ENCODE measurements at regions not wholly inside any gene's neighbourhood (a gene's known extent, or its start where the extent isn't known, plus 50 kb on each side); places are given as distances from the start of the nearest gene placed in this dataset.

DNA sequence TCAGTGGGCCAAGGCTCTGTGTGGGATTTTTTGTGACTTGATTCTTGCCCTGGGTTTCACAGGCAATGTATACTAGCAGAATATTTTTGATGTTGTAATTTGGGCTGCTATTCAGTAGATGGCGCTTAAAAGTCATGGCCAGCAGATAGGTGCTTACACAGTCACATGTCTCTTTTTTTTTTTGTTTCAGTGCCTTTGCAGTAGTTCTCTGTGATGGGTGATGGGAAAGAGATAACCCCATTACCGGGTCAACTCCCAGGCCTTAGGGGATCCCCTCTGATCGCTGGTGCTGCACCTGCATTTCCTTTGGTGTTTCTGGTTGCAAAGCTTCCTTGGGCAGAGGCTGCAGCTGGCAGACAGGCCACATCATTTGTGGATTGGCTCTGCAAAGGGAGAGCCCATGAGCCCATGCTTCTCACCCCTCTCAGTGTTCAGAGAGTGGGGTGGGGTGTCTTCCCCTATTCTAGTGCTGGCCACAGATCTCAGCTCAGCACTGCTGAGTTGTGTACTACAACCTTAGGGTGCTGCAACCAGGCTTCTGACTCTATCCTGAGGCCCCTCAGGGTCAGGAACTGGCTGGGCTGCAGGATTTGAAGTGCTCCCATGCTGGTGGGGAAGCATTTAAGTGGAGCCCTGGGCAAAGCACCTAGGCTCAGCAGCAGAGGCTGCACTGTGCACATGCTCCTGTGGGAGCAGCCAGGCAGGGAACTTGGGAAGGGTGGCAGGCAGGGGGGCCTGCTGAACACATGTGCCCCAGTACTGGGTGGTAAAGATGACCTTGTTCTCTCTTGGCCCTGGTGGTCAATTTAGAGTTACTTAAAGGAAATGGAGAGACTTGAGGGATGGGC, 219.8 kb upstream of the SPHKAP start:
- TF ChIP-seq HNF4G (IDR thresholded peaks at IDR 0.05; ENCODE audit: borderline replicate concordance, low read depth, low read length): no peak
- no peak for TF ChIP-seq HNF4G (CRISPR knock-in tag; IDR thresholded peaks at IDR 0.05; ENCODE audit: borderline replicate concordance, low read depth)
- TF ChIP-seq XRCC5 (optimal IDR thresholded peaks at IDR 0.05; ENCODE audit: low read length): no peak
- no peak for TF ChIP-seq RBM22 (optimal IDR thresholded peaks at IDR 0.05; ENCODE audit: low read length)
- no peak for TF ChIP-seq MTERF4 (CRISPR knock-in tag; IDR thresholded peaks at IDR 0.05)
- no peak for TF ChIP-seq CTCF (CRISPR knock-in tag; IDR thresholded peaks at IDR 0.05)
- TF ChIP-seq, protein P1, sequence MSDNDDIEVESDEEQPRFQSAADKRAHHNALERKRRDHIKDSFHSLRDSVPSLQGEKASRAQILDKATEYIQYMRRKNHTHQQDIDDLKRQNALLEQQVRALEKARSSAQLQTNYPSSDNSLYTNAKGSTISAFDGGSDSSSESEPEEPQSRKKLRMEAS (IDR thresholded peaks at IDR 0.05): no peak
- no peak for TF ChIP-seq FOXP1 (IDR thresholded peaks at IDR 0.05)
- no peak for TF ChIP-seq FOXP1 (CRISPR knock-in tag; IDR thresholded peaks at IDR 0.05)
- TF ChIP-seq, protein P2, sequence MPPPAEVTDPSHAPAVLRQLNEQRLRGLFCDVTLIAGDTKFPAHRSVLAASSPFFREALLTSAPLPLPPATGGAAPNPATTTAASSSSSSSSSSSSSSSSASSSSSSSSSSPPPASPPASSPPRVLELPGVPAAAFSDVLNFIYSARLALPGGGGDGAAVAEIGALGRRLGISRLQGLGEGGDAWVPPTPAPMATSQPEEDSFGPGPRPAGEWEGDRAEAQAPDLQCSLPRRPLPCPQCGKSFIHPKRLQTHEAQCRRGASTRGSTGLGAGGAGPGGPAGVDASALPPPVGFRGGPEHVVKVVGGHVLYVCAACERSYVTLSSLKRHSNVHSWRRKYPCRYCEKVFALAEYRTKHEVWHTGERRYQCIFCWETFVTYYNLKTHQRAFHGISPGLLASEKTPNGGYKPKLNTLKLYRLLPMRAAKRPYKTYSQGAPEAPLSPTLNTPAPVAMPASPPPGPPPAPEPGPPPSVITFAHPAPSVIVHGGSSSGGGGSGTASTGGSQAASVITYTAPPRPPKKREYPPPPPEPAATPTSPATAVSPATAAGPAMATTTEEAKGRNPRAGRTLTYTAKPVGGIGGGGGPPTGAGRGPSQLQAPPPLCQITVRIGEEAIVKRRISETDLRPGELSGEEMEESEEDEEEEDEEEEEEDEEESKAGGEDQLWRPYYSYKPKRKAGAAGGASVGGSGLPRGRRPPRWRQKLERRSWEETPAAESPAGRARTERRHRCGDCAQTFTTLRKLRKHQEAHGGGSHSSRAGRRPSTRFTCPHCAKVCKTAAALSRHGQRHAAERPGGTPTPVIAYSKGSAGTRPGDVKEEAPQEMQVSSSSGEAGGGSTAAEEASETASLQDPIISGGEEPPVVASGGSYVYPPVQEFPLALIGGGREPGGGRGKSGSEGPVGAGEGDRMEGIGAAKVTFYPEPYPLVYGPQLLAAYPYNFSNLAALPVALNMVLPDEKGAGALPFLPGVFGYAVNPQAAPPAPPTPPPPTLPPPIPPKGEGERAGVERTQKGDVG (CRISPR knock-in tag; IDR thresholded peaks at IDR 0.05; ENCODE audit: borderline replicate concordance): no peak
- TF ChIP-seq EP300 (IDR thresholded peaks at IDR 0.05; ENCODE audit: low read depth in 2 of 2, low read length in 2 of 2): no peak
- no peak for TF ChIP-seq EP300 (CRISPR knock-in tag; IDR thresholded peaks at IDR 0.05; ENCODE audit: borderline replicate concordance)
- TF ChIP-seq POLR2AphosphoS2 (IDR thresholded peaks at IDR 0.05; ENCODE audit: low read depth, low read length): no peak

Measured in HepG2 (cell line).